ENCODE measurements at regions not wholly inside any gene's neighbourhood (a gene's known extent, or its start where the extent isn't known, plus 50 kb on each side); places are given as distances from the start of the nearest gene placed in this dataset.

GRCh38 chr3:118772547-118773011, 262.1 kb downstream of the IGSF11 start:
- peak; percentile 0 for DNase-seq (ENCODE audit: low read depth)
- no peak for TF ChIP-seq CTCF (conservative IDR thresholded peaks at IDR 0.05; ENCODE audit: low read depth, low read length)
- no peak overlapping the region for H3K4me3 ChIP-seq (ENCODE audit: low read depth, low read length)

- no peak for TF ChIP-seq CTCF (conservative IDR thresholded peaks at IDR 0.05; ENCODE audit: low read depth, low read length)
- no peak overlapping the region for H3K4me3 ChIP-seq (ENCODE audit: low read depth, low read length)
- no peak for DNase-seq (ENCODE audit: low read depth)
These were observed 259.6 kb downstream of the IGSF11 start for GRCh38 chr3:118775021-118775420.

- no peak for TF ChIP-seq CTCF (conservative IDR thresholded peaks at IDR 0.05; ENCODE audit: low read depth, low read length)
These were observed 256.4 kb downstream of the IGSF11 start for GRCh38 chr3:118778201-118778600.

GRCh38 chr3:118781232-118781631, 253.4 kb downstream of the IGSF11 start:
- DNase-seq (ENCODE audit: low read depth): no peak
- no peak overlapping the region for H3K4me3 ChIP-seq (ENCODE audit: low read depth, low read length)
- no peak for TF ChIP-seq CTCF (conservative IDR thresholded peaks at IDR 0.05; ENCODE audit: low read depth, low read length)

More at GRCh38 chr3:118778201-118778600, 256.4 kb downstream of the IGSF11 start:
- no peak overlapping the region for H3K4me3 ChIP-seq (ENCODE audit: low read depth, low read length)
- DNase-seq (ENCODE audit: low read depth): no peak

- DNase-seq (ENCODE audit: low read depth): no peak
- TF ChIP-seq CTCF (conservative IDR thresholded peaks at IDR 0.05; ENCODE audit: low read depth, low read length): no peak
These were observed 252.8 kb downstream of the IGSF11 start for GRCh38 chr3:118781839-118782238.

GRCh38 chr3:118782755-118783202, 251.9 kb downstream of the IGSF11 start:
- no peak for TF ChIP-seq CTCF (conservative IDR thresholded peaks at IDR 0.05; ENCODE audit: low read depth, low read length)
- DNase-seq (ENCODE audit: low read depth): no peak
- no peak overlapping the region for H3K4me3 ChIP-seq (ENCODE audit: low read depth, low read length)

More at GRCh38 chr3:118781839-118782238, 252.8 kb downstream of the IGSF11 start:
- H3K4me3 ChIP-seq (ENCODE audit: low read depth, low read length): no peak overlapping the region

GRCh38 chr3:118785415-118785814, 249.2 kb downstream of the IGSF11 start:
- DNase-seq (ENCODE audit: low read depth): no peak
- TF ChIP-seq CTCF (conservative IDR thresholded peaks at IDR 0.05; ENCODE audit: low read depth, low read length): no peak
- no peak overlapping the region for H3K4me3 ChIP-seq (ENCODE audit: low read depth, low read length)

Data from choroid plexus epithelial cell (primary cell).